HG03196 (cell line): ENCODE measurements at regions not wholly inside any gene's neighbourhood (a gene's known extent, or its start where the extent isn't known, plus 50 kb on each side); places are given as distances from the start of the nearest gene placed in this dataset.

Experiments
- ATAC-seq: cut with Tn5 transposase; IDR thresholded peaks from one replicate; pipeline ENCODE4 v1.9.1; 2021; ENCODE audit not compliant: unreplicated experiment

DNA sequence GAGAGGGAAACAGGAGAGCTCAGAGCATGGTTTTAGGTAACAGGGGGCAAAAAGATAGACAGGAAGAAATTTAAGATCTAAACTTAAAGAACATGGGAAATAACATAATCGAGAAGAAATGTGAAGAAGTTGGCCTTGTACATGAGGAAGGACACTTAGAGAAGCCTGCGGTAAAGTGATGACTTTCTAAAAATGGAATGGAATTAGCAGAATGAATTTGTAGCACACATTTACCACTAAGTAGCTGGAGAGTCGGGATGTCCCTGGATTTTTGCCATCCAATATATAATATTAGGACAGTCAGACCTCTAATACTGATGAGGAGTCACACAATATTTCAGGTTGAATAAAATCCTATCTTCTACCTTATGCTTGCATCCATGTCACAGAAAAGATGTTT lies 77.7 kb upstream of the C1orf87 start:
- no peak for ATAC-seq

DNA sequence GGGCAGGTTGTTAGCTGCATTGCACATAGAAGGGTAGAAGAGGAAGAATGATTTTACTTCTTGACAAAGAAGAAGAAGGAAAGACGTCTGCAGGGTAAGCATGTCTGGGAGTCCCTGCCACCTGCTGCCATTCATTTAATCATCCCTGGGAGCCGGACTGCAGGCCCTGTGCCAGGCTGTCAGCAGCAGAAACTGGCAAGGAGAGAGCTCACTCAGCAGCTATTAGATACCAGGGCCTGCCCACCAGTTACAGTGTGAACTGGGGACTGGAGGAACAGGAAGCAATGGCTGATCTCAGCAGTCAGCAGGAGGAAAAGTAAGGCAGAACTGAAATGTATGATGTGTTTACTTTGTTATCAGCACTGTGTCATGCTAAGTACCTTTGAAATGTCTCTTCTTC lies 75.7 kb upstream of the C1orf87 start:
- ATAC-seq, result no peak

DNA sequence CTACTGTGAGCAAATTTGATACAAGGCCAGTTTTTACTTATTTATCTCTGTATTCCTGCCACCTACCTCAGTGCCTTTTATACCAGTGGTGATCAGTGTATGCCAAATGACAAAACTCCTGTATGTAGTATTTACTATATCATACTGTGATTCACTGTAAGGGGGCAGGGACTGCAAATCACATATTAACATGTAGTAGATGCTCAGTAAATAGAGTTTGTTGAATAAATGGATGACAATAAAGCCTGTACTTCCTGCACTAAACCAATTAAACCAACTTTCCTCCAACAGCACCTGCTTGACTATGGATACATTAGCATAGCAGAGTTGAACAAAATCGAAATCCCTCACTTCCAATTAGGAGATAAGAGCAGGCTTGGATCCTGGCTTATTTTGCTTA lies 73.3 kb upstream of the C1orf87 start:
- no peak for ATAC-seq

DNA sequence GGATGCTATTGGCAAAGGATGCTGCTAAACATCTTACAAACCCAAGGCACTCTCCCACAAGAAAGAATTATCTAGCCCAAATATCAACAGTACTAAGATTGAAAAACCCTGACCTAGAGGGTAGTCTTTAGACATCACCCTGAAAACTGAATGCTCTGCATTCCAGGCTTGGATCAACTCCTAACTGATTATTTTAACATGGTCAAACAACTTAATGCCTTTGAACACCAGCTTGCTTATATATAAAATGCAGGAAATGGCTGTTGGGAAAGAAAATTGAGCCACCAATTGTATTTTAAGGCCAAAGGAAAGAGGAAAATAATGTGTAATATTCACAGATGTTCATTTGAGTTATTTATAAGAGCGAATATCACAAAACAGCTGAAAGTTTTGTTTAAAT lies 72.2 kb upstream of the C1orf87 start:
- ATAC-seq, result no peak

DNA sequence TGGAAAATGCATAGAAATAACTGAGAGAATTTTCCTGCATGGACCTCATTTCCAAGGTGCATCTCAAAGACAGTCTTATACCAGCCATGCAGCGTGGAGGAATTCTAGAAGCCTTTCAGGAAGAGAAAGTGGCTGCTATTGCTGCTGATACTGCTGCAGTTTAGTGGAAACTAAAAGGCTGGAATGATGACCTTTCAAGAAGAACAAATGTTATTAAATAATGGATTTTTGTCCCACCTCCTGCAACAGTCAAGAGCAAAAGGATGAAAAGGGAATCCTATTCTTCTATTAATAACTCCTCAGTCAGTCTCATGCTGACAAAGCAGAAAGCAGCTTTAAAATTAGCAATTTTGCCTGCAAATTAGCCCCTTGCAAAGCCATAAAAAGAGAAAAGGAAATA lies 68.2 kb upstream of the C1orf87 start:
- no peak for ATAC-seq

DNA sequence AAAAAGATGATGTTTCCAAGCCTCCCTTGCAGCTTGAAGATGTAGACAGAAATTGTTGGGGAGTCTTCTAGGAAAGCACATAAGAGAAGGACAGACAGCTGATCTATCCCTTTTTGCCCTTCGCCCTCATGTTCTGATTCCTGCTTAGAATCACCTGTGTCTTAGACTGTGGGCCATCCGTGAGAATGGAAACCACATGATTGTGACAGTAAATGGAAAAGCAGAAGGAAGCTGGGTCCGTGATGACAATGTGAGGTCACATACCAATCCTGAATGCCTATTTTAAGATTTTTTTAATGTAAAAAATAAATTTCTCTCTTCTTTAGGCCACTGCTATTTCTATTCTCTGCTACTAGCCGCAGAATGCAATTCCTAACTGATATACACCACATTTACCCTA lies 67.7 kb upstream of the C1orf87 start:
- no peak for ATAC-seq

DNA sequence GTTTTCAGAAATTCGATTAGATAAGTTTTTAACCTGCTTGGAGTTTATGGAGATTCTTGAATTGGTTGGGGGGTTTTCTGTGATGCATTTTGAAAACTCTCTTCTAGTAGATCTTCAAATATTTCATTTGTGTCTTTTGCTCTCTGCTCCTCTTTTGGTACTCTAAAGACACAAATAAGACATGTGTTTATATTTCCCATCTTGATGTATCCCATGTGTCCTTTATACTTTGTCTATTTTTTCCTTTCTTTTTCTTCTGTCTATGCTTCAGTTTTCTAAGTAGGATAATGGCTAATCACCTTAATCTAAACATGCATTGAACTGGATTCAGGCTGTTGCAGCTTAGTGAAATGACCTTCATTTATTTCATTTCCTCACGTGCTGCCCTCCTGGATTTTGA lies 63.8 kb upstream of the C1orf87 start:
- no peak for ATAC-seq

DNA sequence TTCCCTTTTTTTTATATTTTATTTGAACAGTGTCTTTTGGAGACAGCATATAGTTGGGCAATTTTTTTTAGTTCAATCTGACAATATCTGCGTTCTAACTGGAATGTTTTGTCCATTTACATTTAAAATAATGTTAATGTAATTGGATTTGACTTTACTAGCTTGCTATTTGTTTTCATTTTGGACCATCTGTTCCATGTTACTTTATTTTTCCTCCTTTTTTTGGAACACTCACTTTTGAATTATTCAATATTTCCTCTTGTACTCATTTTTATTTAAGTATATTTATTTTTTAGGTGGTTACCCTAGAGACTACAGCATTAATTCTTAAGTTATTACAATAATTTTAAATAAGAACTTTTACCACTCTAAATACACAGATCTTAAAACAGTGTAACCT lies 62.8 kb upstream of the C1orf87 start:
- ATAC-seq, result no peak

DNA sequence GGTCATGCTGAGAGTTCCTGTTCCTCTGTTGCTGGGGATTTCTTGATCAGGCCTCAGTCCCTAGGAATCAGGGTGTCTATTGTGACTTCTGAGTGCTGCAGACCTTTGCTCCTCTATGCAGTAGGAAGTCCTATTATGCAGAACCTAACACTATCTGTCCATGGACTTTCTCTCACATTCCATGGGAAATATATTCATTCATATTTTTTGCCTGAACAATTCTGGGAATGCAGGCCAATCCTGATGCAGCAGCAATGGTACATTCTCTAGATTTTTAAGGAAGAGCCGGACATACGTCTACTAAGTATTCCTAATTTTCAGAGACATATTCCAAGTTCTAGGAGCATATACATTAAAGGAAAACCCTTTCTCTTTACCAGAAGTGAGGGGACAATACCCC lies 61.1 kb upstream of the C1orf87 start:
- ATAC-seq, result no peak

DNA sequence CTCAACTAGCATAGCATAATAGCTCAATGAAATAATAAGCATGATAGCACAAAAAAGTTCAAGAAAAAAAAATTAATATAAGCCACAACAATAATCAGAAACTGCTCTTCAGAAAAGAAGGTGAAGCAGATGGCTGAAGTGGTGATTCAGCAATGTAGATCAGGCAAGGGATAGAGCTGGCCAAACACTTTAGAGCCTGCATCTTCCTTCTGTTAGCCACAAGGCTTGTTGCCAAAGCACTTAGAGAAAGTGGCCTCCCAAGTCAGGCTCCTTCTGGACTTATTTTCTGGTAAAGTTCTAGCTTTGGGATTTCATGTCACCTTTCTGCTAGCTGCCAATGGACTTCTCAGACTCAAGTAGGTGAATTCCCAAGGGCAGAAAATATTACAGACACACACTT lies 60.3 kb upstream of the C1orf87 start:
- ATAC-seq, result no peak

DNA sequence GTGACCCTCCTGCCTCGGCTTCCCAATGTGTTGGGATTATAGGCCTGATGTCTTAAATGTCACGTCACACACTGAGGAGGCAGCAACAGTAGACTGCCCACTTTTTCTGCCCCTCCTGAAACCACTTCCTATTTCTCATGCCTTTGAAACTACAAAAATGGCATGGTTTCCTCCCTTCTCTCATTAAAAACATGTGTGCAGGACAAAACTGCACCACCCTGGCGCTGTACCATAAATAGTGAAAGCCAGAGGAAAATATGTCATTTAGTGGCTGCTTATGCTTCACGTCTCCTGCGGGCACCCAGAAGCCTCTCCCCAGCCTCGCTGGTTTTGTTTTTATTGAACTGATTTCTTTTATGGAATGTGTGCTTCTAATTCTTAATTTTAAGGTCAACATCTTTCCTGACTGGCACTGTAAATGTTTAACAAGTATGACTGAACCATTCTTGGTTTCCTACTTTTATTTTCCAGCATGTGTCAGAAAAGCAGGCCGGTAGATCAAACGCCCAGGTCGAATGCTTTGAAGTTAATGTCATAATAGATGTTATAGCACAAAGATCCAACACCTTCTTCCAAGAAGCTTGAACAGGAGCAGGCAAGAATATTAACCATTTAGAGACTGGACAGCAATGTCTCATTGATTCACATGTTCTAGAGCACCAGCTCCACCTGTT lies 59.6 kb upstream of the C1orf87 start:
- no peak for ATAC-seq

DNA sequence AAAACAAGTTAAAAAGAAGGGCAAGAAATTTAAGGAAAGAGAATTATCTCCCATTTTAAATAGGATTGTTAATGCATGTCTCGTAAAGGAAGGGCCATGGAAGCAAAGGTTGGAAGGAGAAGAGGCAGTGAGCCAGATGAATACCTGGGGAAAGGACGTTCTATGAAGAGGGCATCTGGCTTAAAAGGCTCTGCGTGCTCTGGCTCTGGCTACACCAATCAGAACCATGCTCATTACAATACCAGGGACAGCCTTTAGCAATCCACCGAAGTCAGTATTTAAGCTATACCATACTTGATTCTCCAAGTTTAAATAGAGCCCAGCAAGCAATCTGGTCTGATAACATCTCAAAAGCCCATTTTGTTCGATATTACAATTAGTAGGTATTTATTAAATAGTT lies 58.5 kb upstream of the C1orf87 start:
- ATAC-seq, result no peak

DNA sequence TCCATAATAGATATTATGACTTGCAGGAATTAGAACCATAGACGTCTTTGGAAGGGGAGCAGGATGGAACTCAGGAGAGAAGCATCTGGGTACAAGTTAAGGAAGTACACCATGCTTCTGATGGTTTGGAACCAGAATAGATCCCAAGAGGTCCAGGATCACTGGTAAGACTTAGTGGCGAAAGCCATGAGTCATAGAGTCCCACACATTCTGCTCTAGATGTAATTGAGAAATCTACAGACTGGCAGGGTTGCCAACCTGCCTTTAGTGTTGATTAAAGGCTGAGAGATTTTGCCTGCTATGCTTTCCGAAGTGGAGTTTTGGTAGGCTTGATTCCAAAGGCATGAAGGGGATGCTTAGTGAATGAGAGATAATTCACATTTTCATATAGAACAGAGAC lies 57.1 kb upstream of the C1orf87 start:
- ATAC-seq, result no peak

DNA sequence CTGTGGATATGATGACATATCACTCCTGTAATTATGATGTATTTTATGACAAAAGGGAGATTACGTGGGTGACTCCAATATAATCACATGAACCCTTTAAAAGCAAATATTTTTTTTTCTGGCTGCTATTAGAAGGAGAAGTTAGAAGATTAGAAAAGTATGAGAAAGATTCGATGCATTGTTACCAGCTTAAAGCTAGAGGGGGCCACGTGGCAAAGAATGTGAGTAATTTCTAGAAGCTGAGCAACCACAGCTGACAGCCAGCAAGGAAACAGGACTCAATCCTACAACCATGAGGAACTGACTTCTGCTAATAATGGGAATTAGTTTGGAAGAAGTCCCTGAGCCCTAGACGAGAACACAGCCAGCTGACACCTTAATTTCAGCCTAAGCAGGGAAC lies 56.3 kb upstream of the C1orf87 start:
- ATAC-seq, result no peak

DNA sequence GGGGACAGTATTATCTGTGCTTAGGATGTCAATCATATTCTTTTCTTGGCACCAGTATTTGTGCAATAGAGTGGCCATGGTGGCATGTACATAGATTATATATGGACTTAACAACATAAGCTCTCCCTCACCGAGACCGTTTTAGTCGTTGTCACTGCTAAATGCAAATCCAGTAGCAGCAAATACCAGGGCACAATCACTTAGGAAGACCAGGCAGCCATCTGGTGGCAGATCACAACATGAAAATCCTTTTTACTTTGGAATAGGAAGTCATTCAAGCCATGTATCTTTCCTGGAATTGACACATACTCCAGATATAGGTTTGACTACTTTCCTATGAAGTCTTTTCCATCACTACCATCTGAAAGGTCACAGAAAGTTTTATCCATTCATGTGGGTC lies 53.2 kb upstream of the C1orf87 start:
- ATAC-seq, result no peak
